ENCODE measurements at regions not wholly inside any gene's neighbourhood (a gene's known extent, or its start where the extent isn't known, plus 50 kb on each side); places are given as distances from the start of the nearest gene placed in this dataset.

- no peak overlapping the region for H3K9ac ChIP-seq (ENCODE audit: low read length)
- no peaks in the 10 kb centered on the region for H3K9me2 ChIP-seq (ENCODE audit: insufficient read depth, low read length)
- no peaks in the 10 kb centered on the region for H3K79me2 ChIP-seq (replicated peaks; ENCODE audit: insufficient read depth, low read length)
- no peak for TF ChIP-seq SMC3 (conservative IDR thresholded peaks at IDR 0.05; ENCODE audit: poor library complexity)
- TF ChIP-seq MXI1 (conservative IDR thresholded peaks at IDR 0.05; ENCODE audit: poor library complexity, severe bottlenecking): no peak
- no peak for TF ChIP-seq EP300 (conservative IDR thresholded peaks at IDR 0.05; ENCODE audit: poor library complexity, severe bottlenecking)
- TF ChIP-seq REST (IDR thresholded peaks at IDR 0.05; ENCODE audit: borderline replicate concordance): no peak
- no peak for TF ChIP-seq POLR2AphosphoS5 (IDR thresholded peaks at IDR 0.05)
- no peak for TF ChIP-seq CTCF (IDR thresholded peaks at IDR 0.05; ENCODE audit: poor library complexity, severe bottlenecking)
- no peak for TF ChIP-seq TAF1 (IDR thresholded peaks at IDR 0.05; ENCODE audit: low read depth)
- no peak for TF ChIP-seq RAD21 (conservative IDR thresholded peaks at IDR 0.05)
- TF ChIP-seq EZH2 (IDR thresholded peaks at IDR 0.05; ENCODE audit: borderline replicate concordance, insufficient read depth, low read length, poor library complexity, severe bottlenecking): no peak
- no peaks in the 10 kb centered on the region for H4K20me1 ChIP-seq (ENCODE audit: insufficient read depth)
- H3K27me3 ChIP-seq (ENCODE audit: insufficient read depth, low read depth, low read length): no peaks in the 10 kb centered on the region
- H3K4me3 ChIP-seq (ENCODE audit: low read length): no peak overlapping the region
- no peaks in the 10 kb centered on the region for H3K36me3 ChIP-seq (ENCODE audit: insufficient read depth, low read length)
- H3F3A ChIP-seq (ENCODE audit: insufficient read depth, low read length, poor library complexity, severe bottlenecking): no peaks in the 10 kb centered on the region
- no peaks in the 10 kb centered on the region for H3K9me3 ChIP-seq (ENCODE audit: low read length)
- no peak overlapping the region for H3K4me2 ChIP-seq (ENCODE audit: low read length)
- no peak overlapping the region for H3K27ac ChIP-seq (ENCODE audit: low read length)
- H2AFZ ChIP-seq (ENCODE audit: low read depth, low read length): no peak overlapping the region
Measured at GRCh38 chr4:77493829-77494551, 111.6 kb upstream of the CXCL13 start.

- Histone ChIP-seq H3K4me2 (ENCODE audit: low read length) (no peak overlapping the region), H3K9me2 (ENCODE audit: insufficient read depth, low read length) (no peaks in the 10 kb centered on the region), H3K9me3 (ENCODE audit: low read length) (no peaks in the 10 kb centered on the region), H3K27ac (ENCODE audit: low read length) (no peak overlapping the region), H2AFZ (ENCODE audit: low read depth, low read length) (no peak overlapping the region), H3K36me3 (ENCODE audit: insufficient read depth, low read length) (no peaks in the 10 kb centered on the region), H4K20me1 (ENCODE audit: insufficient read depth) (no peaks in the 10 kb centered on the region), H3K79me2 (replicated peaks; ENCODE audit: insufficient read depth, low read length) (no peaks in the 10 kb centered on the region), H3F3A (ENCODE audit: insufficient read depth, low read length, poor library complexity, severe bottlenecking) (no peaks in the 10 kb centered on the region), H3K4me3 (ENCODE audit: low read length) (no peak overlapping the region), H3K27me3 (ENCODE audit: insufficient read depth, low read depth, low read length) (no peaks in the 10 kb centered on the region), H3K9ac (ENCODE audit: low read length) (no peak overlapping the region)
- TF ChIP-seq RAD21 (conservative IDR thresholded peaks at IDR 0.05) (no peak), MXI1 (conservative IDR thresholded peaks at IDR 0.05; ENCODE audit: poor library complexity, severe bottlenecking) (no peak), TAF1 (IDR thresholded peaks at IDR 0.05; ENCODE audit: low read depth) (no peak), CTCF (IDR thresholded peaks at IDR 0.05; ENCODE audit: poor library complexity, severe bottlenecking) (no peak), EP300 (conservative IDR thresholded peaks at IDR 0.05; ENCODE audit: poor library complexity, severe bottlenecking) (no peak), EZH2 (IDR thresholded peaks at IDR 0.05; ENCODE audit: borderline replicate concordance, insufficient read depth, low read length, poor library complexity, severe bottlenecking) (no peak), REST (IDR thresholded peaks at IDR 0.05; ENCODE audit: borderline replicate concordance) (no peak), SMC3 (conservative IDR thresholded peaks at IDR 0.05; ENCODE audit: poor library complexity) (no peak), POLR2AphosphoS5 (IDR thresholded peaks at IDR 0.05) (no peak)
Measured at GRCh38 chr4:77496457-77496856, 109.2 kb upstream of the CXCL13 start.

All from neural cell (in vitro differentiated cells).